ENCODE measurements at regions not wholly inside any gene's neighbourhood (a gene's known extent, or its start where the extent isn't known, plus 50 kb on each side); places are given as distances from the start of the nearest gene placed in this dataset.

- no peak for TF ChIP-seq CTCF (IDR thresholded peaks at IDR 0.05)
These were observed 470.9 kb downstream of the TTLL7 start for GRCh38 chr1:83527987-83528386.

GRCh38 chr1:83520797-83521196, 478.1 kb downstream of the TTLL7 start:
- TF ChIP-seq CTCF (IDR thresholded peaks at IDR 0.05): no peak

- no peak for TF ChIP-seq CTCF (IDR thresholded peaks at IDR 0.05)
These were observed 482.6 kb downstream of the TTLL7 start for GRCh38 chr1:83516369-83516768.

GRCh38 chr1:83515578-83516154, 483.3 kb downstream of the TTLL7 start:
- TF ChIP-seq CTCF (IDR thresholded peaks at IDR 0.05): no peak

GRCh38 chr1:83512373-83513193, 486.3 kb downstream of the TTLL7 start:
- no peak for TF ChIP-seq CTCF (IDR thresholded peaks at IDR 0.05)

- TF ChIP-seq CTCF (IDR thresholded peaks at IDR 0.05): no peak
These were observed 487.7 kb downstream of the TTLL7 start for GRCh38 chr1:83511146-83511726.

GRCh38 chr1:83509301-83509781, 489.6 kb downstream of the TTLL7 start:
- no peak for TF ChIP-seq CTCF (IDR thresholded peaks at IDR 0.05)
